HepG2 (cell line): ENCODE measurements at regions not wholly inside any gene's neighbourhood (a gene's known extent, or its start where the extent isn't known, plus 50 kb on each side); places are given as distances from the start of the nearest gene placed in this dataset.

Experiments used
- ATAC-seq: fragments of 200-7000 bp; cut with Tn5 transposase; 3 replicates; pipeline ENCODE4 v1.9.1; 2020; ENCODE audit warnings: mild to moderate bottlenecking, moderate library complexity
- BruUV-seq: library from RNA; stranded (reverse); fragments of 400-500 nt; replicated peaks from 2 replicates; lab custom pipeline; 2021; lab: Mats Ljungman, UMichigan
- CTCF ChIA-PET: fragments of 300-600 bp; formaldehyde crosslinking; extraction: SDS; loops from one replicate; lab custom pipeline; 2021; ENCODE audit warnings: low total read pairs, inconsistent platforms, low intra/inter-chr PET ratio; lab: Yijun Ruan, JAX
- POLR2A ChIA-PET: fragments of 350-600 bp; sonication (Branson Sonifier 250); formaldehyde crosslinking; loops from one replicate; lab custom pipeline; 2020; ENCODE audit warnings: antibody characterized with exemption, inconsistent platforms; lab: Yijun Ruan, JAX
- DNase-seq: peaks from one replicate; pipeline ENCODE4 v3.0.0-alpha.2; 2015; ENCODE audit warnings: low spot score
- FAIRE-seq: peaks from 3 replicates; lab custom pipeline; 2011; peaks lifted over from hg19 to GRCh38; lab: Jason Lieb, UNC
- H2AFZ ChIP-seq: one replicate; pipeline ENCODE4 v1.6.1; 2011; ENCODE audit warnings: low read length, inconsistent platforms
- H3K27ac ChIP-seq: fragments of 300-600 bp; 3 replicates; pipeline ENCODE4 v1.8.0; 2011; ENCODE audit warnings: mixed run types, mild to moderate bottlenecking, mixed read lengths, low read length, inconsistent platforms; ENCODE audit not compliant: insufficient read depth; ENCODE audit errors: extremely low read length
- H3K27me3 ChIP-seq, 2 experiments: fragments of 200-600 bp in 1 of 2; 2 replicates in 1 of 2; 3 replicates in 1 of 2; pipeline versions ENCODE4 v1.6.0 to v1.8.0; 2011; ENCODE audit warnings: low read length in 2 of 2, mild to moderate bottlenecking in 2 of 2, moderate library complexity in 2 of 2, inconsistent platforms in 1 of 2; ENCODE audit not compliant: insufficient read depth in 2 of 2, control insufficient read depth in 1 of 2
- H3K36me3 ChIP-seq, 2 experiments: fragments of 200-600 bp in 1 of 2; replicated peaks in 1 of 2; 2 replicates in 1 of 2; 3 replicates in 1 of 2; pipeline versions ENCODE4 v1.5.1 to v1.8.0; 2011; ENCODE audit warnings: low read length in 2 of 2, inconsistent platforms in 1 of 2; ENCODE audit not compliant: insufficient read depth in 2 of 2, control insufficient read depth in 1 of 2
- H3K4me1 ChIP-seq: 2 replicates; pipeline ENCODE4 v1.5.1; 2012; ENCODE audit warnings: low read length, inconsistent platforms; ENCODE audit not compliant: insufficient read depth
- H3K4me2 ChIP-seq: 2 replicates; pipeline ENCODE4 v1.6.0; 2011; ENCODE audit warnings: low read depth, low read length, inconsistent platforms
- H3K4me3 ChIP-seq, 3 experiments: fragments of 200-600 bp in 1 of 3; sonication (generic), shearing (Covaris generic) in 1 of 3; replicated peaks in 1 of 3; 2 replicates each; pipeline ENCODE4 v1.5.1; 2011 to 2016; ENCODE audit warnings: low read length in 3 of 3, inconsistent platforms in 2 of 3, low read depth in 2 of 3, mild to moderate bottlenecking in 2 of 3, control low read depth in 1 of 3, mixed read lengths in 1 of 3; ENCODE audit not compliant: insufficient read depth in 1 of 3
- H3K79me2 ChIP-seq: one replicate; pipeline ENCODE4 v1.6.1; 2011; ENCODE audit warnings: low read length, inconsistent platforms; ENCODE audit not compliant: insufficient read depth
- H3K9ac ChIP-seq: 2 replicates; pipeline ENCODE4 v1.6.0; 2011; ENCODE audit warnings: mild to moderate bottlenecking, low read depth, low read length, inconsistent platforms; ENCODE audit not compliant: insufficient read depth
- H3K9me3 ChIP-seq: 2 replicates; pipeline ENCODE4 v1.5.1; 2012; ENCODE audit warnings: mild to moderate bottlenecking, low read length
- H4K20me1 ChIP-seq: 2 replicates; pipeline ENCODE4 v1.6.0; 2011; ENCODE audit warnings: inconsistent platforms, mild to moderate bottlenecking, low read length, moderate library complexity; ENCODE audit not compliant: insufficient read depth
- ARID2 ChIP-seq: sonication (generic); formaldehyde crosslinking; IDR thresholded peaks from 2 replicates; pipeline ENCODE4 v1.8.1; 2022; ENCODE audit warnings: mild to moderate bottlenecking, missing genetic modification reagents, borderline replicate concordance
- FOXK2 ChIP-seq: fragments of 450-650 bp; IDR thresholded peaks from 2 replicates; pipeline ENCODE4 v1.6.1; 2016
- HINFP ChIP-seq: sonication (generic); formaldehyde crosslinking; IDR thresholded peaks from 2 replicates; pipeline ENCODE4 v1.4.0; 2020; ENCODE audit warnings: low read depth, mild to moderate bottlenecking, missing genetic modification reagents
- NFATC3 ChIP-seq: sonication (generic); formaldehyde crosslinking; IDR thresholded peaks from 2 replicates; pipeline ENCODE4 v1.5.1; 2020; ENCODE audit warnings: mild to moderate bottlenecking, missing genetic modification reagents
- PBX2 ChIP-seq: IDR thresholded peaks from 2 replicates; pipeline ENCODE4 v1.6.1; 2016; ENCODE audit warnings: control low read depth
- RFX1 ChIP-seq: fragments of 450-650 bp; IDR thresholded peaks from 2 replicates; pipeline ENCODE4 v1.6.1; 2017
- RNF2 ChIP-seq: fragments of 450-650 bp; conservative IDR thresholded peaks from 2 replicates; pipeline ENCODE4 v1.6.1; 2016; ENCODE audit warnings: low read depth
- SAP130 ChIP-seq: IDR thresholded peaks from 2 replicates; pipeline ENCODE4 v1.6.1; 2016; ENCODE audit warnings: low read depth
- SIN3B ChIP-seq: fragments of 150-350 bp; IDR thresholded peaks from 2 replicates; pipeline ENCODE4 v1.6.1; 2014; ENCODE audit warnings: low read length
- SP5 ChIP-seq: IDR thresholded peaks from 2 replicates; pipeline ENCODE4 v1.6.1; 2016; ENCODE audit warnings: low read depth, borderline replicate concordance
- TARDBP ChIP-seq: sonication (generic); formaldehyde crosslinking; IDR thresholded peaks from 2 replicates; pipeline ENCODE4 v1.8.0; 2022; ENCODE audit warnings: mild to moderate bottlenecking, missing genetic modification reagents
- TFDP2 ChIP-seq: sonication (generic); formaldehyde crosslinking; IDR thresholded peaks from 2 replicates; pipeline ENCODE4 v1.4.0; 2020; ENCODE audit warnings: missing genetic modification reagents
- ZNF256 ChIP-seq: sonication (generic); formaldehyde crosslinking; conservative IDR thresholded peaks from 2 replicates; pipeline ENCODE4 v1.4.0; 2020; ENCODE audit warnings: missing genetic modification reagents
- ZNF282 ChIP-seq: fragments of 450-650 bp; IDR thresholded peaks from 2 replicates; pipeline ENCODE4 v1.6.1; 2018; ENCODE audit not compliant: partially characterized antibody
- ZNF777 ChIP-seq: sonication (generic); formaldehyde crosslinking; IDR thresholded peaks from 2 replicates; pipeline ENCODE4 v1.4.0; 2020; ENCODE audit warnings: missing genetic modification reagents
- ZNF780A ChIP-seq: sonication (generic); formaldehyde crosslinking; IDR thresholded peaks from 2 replicates; pipeline ENCODE4 v1.8.0; 2022; ENCODE audit warnings: mild to moderate bottlenecking, missing genetic modification reagents, moderate library complexity
- ZSCAN30 ChIP-seq: sonication (generic); formaldehyde crosslinking; IDR thresholded peaks from 2 replicates; pipeline ENCODE4 v1.5.0; 2020; ENCODE audit warnings: mild to moderate bottlenecking, missing genetic modification reagents
- WGBS: methylation state at CpG from one replicate; pipeline ENCODE4 v1.1.6; 2017; ENCODE audit warnings: low lambda C conversion rate; 5-methylcytosine and 5-hydroxymethylcytosine counted together
- in situ Hi-C: cut with HindIII; loops from 2 replicates; pipeline ENCODE4 v1.10.0; 2017; ENCODE audit warnings: low pct_unique_long_range_greater_than_20kb; ENCODE audit not compliant: extremely low pct_ligation_motif_present
- intact Hi-C: fragments of 100-400 bp; cut with micrococcal nuclease; formaldehyde crosslinking; loops from one replicate; pipeline ENCODE4 v1.10.0; 2022; ENCODE audit not compliant: unreplicated experiment

GRCh38 chr16:79895917-79896203 is 295.3 kb upstream of the MAF start:
- Histone ChIP-seq H3K27ac (no peak overlapping the region), H3K9ac (no peak overlapping the region), H2AFZ (no peak overlapping the region), H3K4me3 (no peak overlapping the region), H3K4me2 (no peak overlapping the region), H3K4me1 (peaks cover 50% of the 10 kb centered on the region), H3K9me3 (no peaks in the 10 kb centered on the region), H4K20me1 (no peaks in the 10 kb centered on the region), H3K36me3 (no peaks in the 10 kb centered on the region), H3K27me3 (no peaks in the 10 kb centered on the region; a peak in 1 of 5 replicates), H3K79me2 (no peaks in the 10 kb centered on the region)
- ATAC-seq (no peak), FAIRE-seq (no peak), DNase-seq (no peak)
- ChIA-PET CTCF (no interaction called here), POLR2A (interaction anchor here (2.2 kb wide), 1 partner anchor 370 kb away, joined by 5 read pairs; no protein-coding TSS in a partner anchor)
- no peak for TF ChIP-seq ZNF777 (CRISPR knock-in tag)
- no peak for TF ChIP-seq ARID2
- no peak for TF ChIP-seq NFATC3 (CRISPR knock-in tag)
- no peak for TF ChIP-seq ZNF256 (CRISPR knock-in tag)
- no peak for TF ChIP-seq ZNF780A (CRISPR knock-in tag)
- no peak for TF ChIP-seq ZNF282
- TF ChIP-seq SAP130 (CRISPR knock-in tag), result no peak
- no peak for TF ChIP-seq FOXK2
- TF ChIP-seq RNF2, result no peak
- TF ChIP-seq ZSCAN30 (CRISPR knock-in tag), result no peak
- TF ChIP-seq PBX2 (CRISPR knock-in tag), result no peak
- no peak for TF ChIP-seq SP5
- no peak for TF ChIP-seq SIN3B
- no peak for TF ChIP-seq TFDP2 (CRISPR knock-in tag)
- no peak for TF ChIP-seq TARDBP (CRISPR knock-in tag)
- TF ChIP-seq HINFP (CRISPR knock-in tag), result no peak
- no peak for TF ChIP-seq RFX1
- intact Hi-C loops, result no loop called here
- no TSS peak for BruUV-seq
- 96% methylated on average over 6 of the region's 6 CpGs for WGBS
- in situ Hi-C loops, result no loop called here
